ENCODE measurements at regions not wholly inside any gene's neighbourhood (a gene's known extent, or its start where the extent isn't known, plus 50 kb on each side); places are given as distances from the start of the nearest gene placed in this dataset.

GRCh38 chr17:6323626-6324356, 111.1 kb downstream of the AIPL1 start:
- DNase-seq: no peak

- DNase-seq: no peak
Measured at GRCh38 chr17:6322316-6322715, 112.6 kb downstream of the AIPL1 start.

DNA sequence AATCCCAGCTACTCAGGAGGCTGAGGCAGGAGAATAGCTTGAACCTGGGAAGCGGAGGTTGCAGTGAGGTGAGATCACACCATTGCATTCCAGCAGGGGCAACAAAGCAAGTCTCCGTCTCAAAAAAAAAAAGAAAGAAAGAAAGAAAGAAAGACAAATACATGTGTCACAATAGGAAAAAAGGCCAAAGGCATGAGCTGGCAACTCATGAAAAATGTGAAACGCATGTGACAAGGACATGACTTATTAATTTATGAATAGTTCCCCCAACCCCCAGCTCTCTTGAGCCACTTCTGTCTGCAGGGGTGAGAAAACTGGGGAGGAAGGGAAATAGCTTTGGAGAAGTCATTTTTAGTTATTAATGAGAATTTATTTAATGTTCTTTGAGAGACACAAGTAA, 120.6 kb downstream of the AIPL1 start:
- no peak for DNase-seq

DNA sequence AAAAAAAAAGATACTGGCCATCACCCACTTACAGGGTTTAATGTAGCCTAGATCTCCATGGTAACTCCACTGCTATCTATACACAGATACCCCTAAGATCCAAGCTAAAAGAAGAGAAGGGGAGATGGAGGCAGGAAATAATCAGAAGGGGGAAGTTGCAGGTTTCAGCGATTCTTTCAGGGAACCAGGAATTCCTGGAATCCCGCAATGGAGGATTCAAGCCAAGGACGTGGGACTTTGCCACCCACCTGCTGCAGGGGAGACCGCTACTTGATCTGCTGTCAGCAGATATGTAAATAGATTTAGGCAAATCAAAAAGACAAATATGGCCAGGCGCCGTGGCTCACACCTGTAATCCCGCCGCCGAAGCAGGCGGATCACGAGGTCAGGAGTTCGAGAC, 121.1 kb downstream of the AIPL1 start:
- DNase-seq: no peak

- no peak for DNase-seq
Measured at GRCh38 chr17:6306820-6307219, 128.1 kb downstream of the AIPL1 start.

DNA sequence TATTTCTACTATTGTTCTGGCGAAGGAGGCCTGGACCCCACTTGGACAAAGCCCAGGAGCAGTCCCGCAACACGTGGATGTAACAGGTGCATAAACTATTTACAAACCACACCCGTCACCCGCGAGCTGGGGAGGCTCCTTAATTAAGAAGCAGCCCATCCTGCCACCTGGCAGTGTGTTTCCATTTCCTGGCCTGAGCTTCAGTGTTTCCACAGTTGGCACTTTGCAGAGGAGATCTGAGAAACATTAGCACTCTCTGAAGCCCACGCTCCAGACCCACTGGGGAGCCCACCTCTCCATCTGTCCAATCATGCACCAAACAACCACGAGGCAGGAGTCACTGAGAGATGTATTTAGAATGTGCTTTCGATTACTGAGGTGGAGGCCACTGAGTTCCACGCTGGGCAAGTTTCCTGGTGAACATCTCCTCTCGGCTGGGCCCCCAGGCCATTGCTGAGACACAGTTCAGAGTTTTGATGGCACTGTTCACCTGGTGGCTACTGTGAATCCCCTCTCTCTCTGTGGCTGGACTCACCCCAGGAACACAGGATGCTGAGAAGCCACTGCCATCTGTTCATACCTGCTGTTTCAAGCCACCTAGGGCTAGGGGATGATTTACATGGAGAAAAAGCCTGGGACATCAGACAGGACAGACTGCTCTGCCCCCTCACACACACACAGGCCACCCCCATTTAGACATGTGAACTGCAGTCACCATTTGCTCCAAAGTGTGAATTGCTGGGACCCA, 129.1 kb downstream of the AIPL1 start:
- DNase-seq: peak; percentile 49

- DNase-seq: no peak
Measured at GRCh38 chr17:6304894-6305612, 129.9 kb downstream of the AIPL1 start.

- no peak for DNase-seq
Measured at GRCh38 chr17:6303664-6304063, 131.3 kb downstream of the AIPL1 start.

GRCh38 chr17:6299275-6299674, 135.6 kb downstream of the AIPL1 start:
- DNase-seq: no peak

GRCh38 chr17:6297960-6298359, 137.0 kb downstream of the AIPL1 start:
- DNase-seq: no peak

- no peak for DNase-seq
Measured at GRCh38 chr17:6297119-6297518, 137.8 kb downstream of the AIPL1 start.

- no peak for DNase-seq
Measured at GRCh38 chr17:6290488-6291196, 144.3 kb downstream of the AIPL1 start.

- DNase-seq: no peak
Measured at GRCh38 chr17:6286233-6286632, 148.7 kb downstream of the AIPL1 start.

- no peak for DNase-seq
Measured at GRCh38 chr17:6285486-6285885, 149.4 kb downstream of the AIPL1 start.

- peak; percentile 82 for DNase-seq
Measured at GRCh38 chr17:6279659-6280058, 155.3 kb downstream of the AIPL1 start.

DNA sequence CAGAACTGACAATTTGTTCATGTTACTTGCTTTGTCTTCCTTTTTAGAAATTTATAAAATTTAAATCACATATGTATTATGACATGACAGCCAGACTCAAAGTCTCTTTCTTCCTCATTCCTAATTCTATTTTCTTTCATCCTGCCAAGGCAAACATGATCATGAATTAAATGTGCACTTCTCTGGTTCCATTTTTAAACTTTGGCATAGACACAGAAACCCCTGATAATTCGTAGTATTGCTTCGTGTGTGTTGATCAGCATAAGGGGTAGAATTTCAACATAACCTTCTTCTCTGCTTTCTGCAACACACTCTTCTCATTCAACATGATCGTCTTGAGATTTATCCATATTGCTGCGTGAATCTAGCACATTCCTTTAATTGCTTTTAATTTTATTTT, 156.5 kb downstream of the AIPL1 start:
- DNase-seq: no peak

GRCh38 chr17:6276711-6277110, 158.2 kb downstream of the AIPL1 start:
- DNase-seq: no peak

DNA sequence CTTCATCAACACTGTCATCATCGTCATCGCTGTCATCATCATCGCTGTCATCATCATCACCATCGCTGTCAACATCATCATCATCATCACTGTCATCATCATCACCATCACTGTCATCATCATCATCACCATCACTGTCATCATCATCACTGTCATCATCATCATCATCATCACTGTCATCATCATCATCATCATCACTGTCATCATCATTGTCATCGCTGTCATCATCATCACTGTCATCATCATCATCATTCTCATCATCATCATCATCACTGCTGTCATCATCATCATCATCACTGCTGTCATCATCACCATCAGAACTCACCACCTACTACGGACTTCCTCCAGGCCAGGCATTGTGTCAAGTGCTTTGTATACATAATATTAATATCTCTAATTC, 160.6 kb downstream of the AIPL1 start:
- no peak for DNase-seq

- DNase-seq: no peak
Measured at GRCh38 chr17:6269478-6269877, 165.4 kb downstream of the AIPL1 start.

DNA sequence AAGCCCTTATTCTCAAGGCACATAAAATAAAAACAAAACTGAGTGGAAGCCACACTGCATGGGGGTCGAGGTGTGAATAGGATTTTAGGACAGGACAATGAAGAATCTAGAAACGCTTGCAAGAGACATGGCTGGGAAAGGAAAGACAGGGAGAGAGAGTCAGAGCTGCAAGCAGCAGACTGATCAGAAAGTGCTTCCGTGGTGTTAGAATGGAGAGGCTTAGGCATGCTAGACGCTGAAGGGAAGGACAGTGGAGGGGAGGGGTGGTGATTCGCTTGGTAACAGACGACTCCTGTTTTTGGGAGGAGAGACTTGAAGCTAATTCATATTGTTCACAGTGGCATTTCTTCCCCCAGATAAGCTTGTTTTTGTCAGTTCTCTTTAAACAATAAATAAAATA, 173.5 kb downstream of the AIPL1 start:
- DNase-seq: no peak

GRCh38 chr17:6259899-6260298, 175.0 kb downstream of the AIPL1 start:
- no peak for DNase-seq

- no peak for DNase-seq
Measured at GRCh38 chr17:6257336-6257735, 177.6 kb downstream of the AIPL1 start.

GRCh38 chr17:6255322-6255721, 179.6 kb downstream of the AIPL1 start:
- DNase-seq: no peak
